Body of pancreas (tissue), 4 donors: ENCODE measurements at regions not wholly inside any gene's neighbourhood (a gene's known extent, or its start where the extent isn't known, plus 50 kb on each side); places are given as distances from the start of the nearest gene placed in this dataset.
"Not testable (repeated sequence)": the region's sequence is repeated elsewhere in the genome, so short reads cannot be mapped to it uniquely, and the experiment has no call there.

Experiments
- ATAC-seq: fragments of 150-250 bp; one replicate; pipeline ENCODE4 v1.9.1; 2016
- DNase-seq, 4 donors: peaks; one replicate each; pipeline ENCODE4 v3.0.0-alpha.2; 2019
- H3K27ac ChIP-seq, 4 donors: fragments of 200-600 bp; sonication (generic); 1 replicate in 3 of 4; 2 replicates in 1 of 4; pipeline versions ENCODE4 v1.5.1 to v1.6.1; 2016 to 2019; ENCODE audit warnings: mild to moderate bottlenecking in 1 of 4, mixed read lengths in 1 of 4, moderate library complexity in 1 of 4
- H3K27me3 ChIP-seq, 2 donors: fragments of 200-600 bp; sonication (generic); one replicate each; pipeline ENCODE4 v1.6.0; 2016; ENCODE audit warnings: mild to moderate bottlenecking in 1 of 2
- H3K36me3 ChIP-seq, 2 donors: fragments of 200-600 bp; sonication (generic); replicated peaks in 1 of 2; 2 replicates each; pipeline ENCODE4 v1.5.1; 2016; ENCODE audit warnings: low read depth in 2 of 2; ENCODE audit not compliant: insufficient read depth in 1 of 2
- H3K4me1 ChIP-seq: fragments of 200-600 bp; sonication (generic); one replicate; pipeline ENCODE4 v1.6.0; 2016
- H3K4me3 ChIP-seq, 2 donors: fragments of 200-600 bp; sonication (generic); 1 replicate in 1 of 2; 2 replicates in 1 of 2; pipeline ENCODE4 v1.5.1; 2016 to 2019
- H3K9me3 ChIP-seq, 3 donors: fragments of 200-600 bp; sonication (generic); 1 replicate in 2 of 3; 2 replicates in 1 of 3; pipeline ENCODE4 v1.5.1; 2016
- CTCF ChIP-seq, 7 experiments: fragments of 450-650 bp in 4 of 7; fragments of 200-600 bp in 3 of 7; sonication (generic) in 3 of 7; IDR thresholded peaks; one replicate each; pipeline ENCODE4 v1.5.1; 2016 to 2019; ENCODE audit warnings: antibody characterized with exemption in 7 of 7
- POLR2A ChIP-seq, 3 donors: fragments of 450-650 bp; IDR thresholded peaks; one replicate each; pipeline ENCODE4 v1.6.1; 2016; ENCODE audit warnings: antibody characterized with exemption in 3 of 3, mild to moderate bottlenecking in 2 of 3
- WGBS, 2 donors: methylation state at CpG; one replicate each; pipeline ENCODE4 v1.1.5; 2017; 5-methylcytosine and 5-hydroxymethylcytosine counted together
- intact Hi-C: fragments of 100-400 bp; cut with DNase I; formaldehyde crosslinking; loops from one replicate; pipeline ENCODE4 v1.15.1; 2023

GRCh38 chr2:125405816-125406215 lies 1250.1 kb upstream of the GYPC start:
- 18 to 48% methylated on average over 2 of the region's 2 CpGs for WGBS, 2 donors
- no peaks in the 10 kb centered on the region for H3K27me3 ChIP-seq
- no peaks in the 10 kb centered on the region for H3K4me1 ChIP-seq
- H3K36me3 ChIP-seq = no peaks in the 10 kb centered on the region
- TF ChIP-seq POLR2A (IDR thresholded peaks at IDR 0.05) (no peak), CTCF (IDR thresholded peaks at IDR 0.05) (no peak)
- DNase-seq (no peak), ATAC-seq (no peak)
- H3K4me3 ChIP-seq = no peak overlapping the region
- H3K9me3 ChIP-seq = no peaks in the 10 kb centered on the region
- intact Hi-C loops = no loop called here
- H3K27ac ChIP-seq = no peak overlapping the region

GRCh38 chr2:125408874-125409538 lies 1247.0 kb upstream of the GYPC start:
- WGBS, 2 donors = 58 to 74% methylated on average over 10 of the region's 10 CpGs
- no peak overlapping the region for H3K4me3 ChIP-seq
- no peak overlapping the region for H3K27ac ChIP-seq
- intact Hi-C loops = no loop called here
- DNase-seq = no peak
- TF ChIP-seq POLR2A (IDR thresholded peaks at IDR 0.05) = no peak
- TF ChIP-seq CTCF (IDR thresholded peaks at IDR 0.05) = no peak
- ATAC-seq = no peak
- no peaks in the 10 kb centered on the region for H3K9me3 ChIP-seq
- no peaks in the 10 kb centered on the region for H3K36me3 ChIP-seq
- H3K4me1 ChIP-seq = no peaks in the 10 kb centered on the region
- no peaks in the 10 kb centered on the region for H3K27me3 ChIP-seq

GRCh38 chr2:125418483-125418882 lies 1237.5 kb upstream of the GYPC start:
- TF ChIP-seq POLR2A (IDR thresholded peaks at IDR 0.05) = no peak
- intact Hi-C loops = no loop called here

GRCh38 chr2:125422198-125422770 lies 1233.7 kb upstream of the GYPC start:
- DNase-seq, ATAC-seq, H3K27ac ChIP-seq, intact Hi-C loops, H3K9me3 ChIP-seq, H3K4me3 ChIP-seq, H3K36me3 ChIP-seq, H3K4me1 ChIP-seq, H3K27me3 ChIP-seq: not testable (repeated sequence)
- WGBS, 2 donors = 84 to 100% methylated on average over 4 to 15 of the region's 32 CpGs

More at GRCh38 chr2:125418483-125418882, 1237.5 kb upstream of the GYPC start:
- H3K27ac ChIP-seq = no peak overlapping the region
- no peak for ATAC-seq
- no peaks in the 10 kb centered on the region for H3K4me1 ChIP-seq
- no peaks in the 10 kb centered on the region for H3K9me3 ChIP-seq
- no peaks in the 10 kb centered on the region for H3K27me3 ChIP-seq
- no peak overlapping the region for H3K4me3 ChIP-seq
- H3K36me3 ChIP-seq = no peaks in the 10 kb centered on the region
- DNase-seq = no peak
- 48 to 59% methylated on average over 1 of the region's 1 CpG for WGBS, 2 donors

- intact Hi-C loops = no loop called here
- TF ChIP-seq POLR2A (IDR thresholded peaks at IDR 0.05) = no peak
- TF ChIP-seq CTCF (IDR thresholded peaks at IDR 0.05) = no peak
- Histone ChIP-seq H3K27ac (no peak overlapping the region), H3K27me3 (no peaks in the 10 kb centered on the region), H3K4me1 (no peaks in the 10 kb centered on the region), H3K4me3 (no peak overlapping the region), H3K9me3 (no peaks in the 10 kb centered on the region), H3K36me3 (no peaks in the 10 kb centered on the region)
- ATAC-seq = no peak
- WGBS, 2 donors = 40 to 49% methylated on average over 1 of the region's 1 CpG
- no peak for DNase-seq
These were observed 1231.6 kb upstream of the GYPC start for GRCh38 chr2:125424266-125424785.
